ENCODE measurements at regions not wholly inside any gene's neighbourhood (a gene's known extent, or its start where the extent isn't known, plus 50 kb on each side); places are given as distances from the start of the nearest gene placed in this dataset.

GRCh38 chr6:102327697-102328225 lies 934.3 kb downstream of the GRIK2 start:
- no peak for DNase-seq

GRCh38 chr6:102313699-102314098 lies 920.2 kb downstream of the GRIK2 start:
- no peak for DNase-seq

GRCh38 chr6:102309700-102310099 lies 916.2 kb downstream of the GRIK2 start:
- DNase-seq: no peak

- DNase-seq: no peak
Observed at GRCh38 chr6:102300350-102300749, 906.8 kb downstream of the GRIK2 start.

GRCh38 chr6:102298051-102298450 lies 904.5 kb downstream of the GRIK2 start:
- no peak for DNase-seq
